Nucleus accumbens (tissue), 56 donors: ENCODE measurements at regions not wholly inside any gene's neighbourhood (a gene's known extent, or its start where the extent isn't known, plus 50 kb on each side); places are given as distances from the start of the nearest gene placed in this dataset.

Source experiments
- DNase-seq, 56 donors: peaks; one replicate each; lab custom pipeline; 2025; lab: John Stamatoyannopoulos, UW

DNA sequence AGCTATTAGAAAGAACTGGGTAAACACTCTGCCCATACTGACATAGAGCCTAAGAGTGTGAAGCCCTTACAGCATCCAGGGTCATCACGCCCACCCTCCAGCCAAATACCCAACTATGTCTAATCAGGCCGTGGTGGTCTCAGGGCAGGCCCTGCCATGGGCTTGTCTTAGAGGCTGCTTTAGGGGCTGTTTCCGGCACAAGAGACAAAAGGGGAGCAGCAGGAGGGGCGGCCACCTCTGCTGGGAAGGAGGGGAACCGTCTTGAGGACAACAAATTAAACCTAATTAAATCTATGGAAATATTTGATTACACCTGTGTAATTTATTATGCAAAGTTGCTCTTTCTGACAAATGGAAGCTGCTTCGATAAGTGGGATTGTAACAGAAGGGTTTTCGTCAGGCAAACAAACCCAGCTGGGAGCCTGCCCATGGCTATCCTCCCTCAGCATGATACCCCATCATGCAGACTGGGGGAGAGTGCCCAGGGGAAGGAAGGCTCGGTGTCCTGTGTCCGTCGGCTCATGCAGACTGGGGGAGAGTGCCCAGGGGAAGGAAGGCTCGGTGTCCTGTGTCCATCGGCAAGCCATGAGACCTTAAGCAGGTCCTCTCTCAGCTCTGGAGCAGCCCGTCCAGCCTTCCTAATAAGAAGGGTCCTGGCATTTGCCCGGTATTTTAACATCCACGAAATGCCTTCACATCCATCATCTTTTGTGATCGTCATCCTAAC lies 163.6 kb upstream of the B3GAT1 start:
- DNase-seq = no peak

- no peak for DNase-seq
Measured at GRCh38 chr11:134574947-134575346, 162.9 kb upstream of the B3GAT1 start.

DNA sequence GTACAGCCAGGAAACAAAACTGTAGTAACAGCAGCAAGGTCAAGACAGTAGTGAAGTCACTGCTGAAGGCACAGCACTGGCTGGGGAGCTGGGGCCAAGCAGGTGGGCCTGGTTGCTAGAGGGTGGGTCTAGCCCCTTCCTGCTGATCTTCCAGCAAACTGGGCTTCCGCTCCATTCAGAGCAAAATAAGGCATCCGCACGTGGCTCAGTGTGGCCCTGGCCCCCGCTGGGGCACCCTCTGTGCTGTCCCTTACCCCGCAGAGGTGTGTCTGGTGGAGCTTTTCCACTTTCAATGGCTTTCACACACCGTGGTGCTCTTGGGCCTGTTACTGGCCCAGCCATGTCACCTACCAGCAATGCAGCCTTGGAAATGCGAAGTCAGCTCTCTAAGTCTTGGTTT lies 162.4 kb upstream of the B3GAT1 start:
- DNase-seq = no peak

- DNase-seq = no peak
Measured at GRCh38 chr11:134573857-134574256, 161.8 kb upstream of the B3GAT1 start.

GRCh38 chr11:134572741-134573675 lies 161.0 kb upstream of the B3GAT1 start:
- no peak for DNase-seq

GRCh38 chr11:134571301-134571700 lies 159.3 kb upstream of the B3GAT1 start:
- no peak for DNase-seq

DNA sequence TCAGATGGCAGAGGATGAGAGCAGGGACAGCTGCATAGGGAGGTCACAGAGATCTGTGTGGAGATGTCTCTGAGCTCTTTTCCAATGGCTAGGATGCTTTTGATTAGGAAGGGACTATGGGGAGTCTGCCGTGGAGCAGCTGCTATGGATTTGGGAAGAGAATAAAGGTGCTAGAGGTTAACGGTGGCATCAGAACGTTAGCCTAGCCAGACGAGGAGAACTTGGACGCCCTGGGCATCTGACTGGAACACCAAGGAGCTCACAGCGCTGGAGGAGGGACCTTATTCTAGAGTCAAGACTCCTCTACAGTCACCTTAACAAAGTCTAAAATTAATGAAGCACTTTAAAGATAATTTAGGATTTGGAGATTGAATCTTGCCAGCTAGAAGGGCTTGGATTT lies 157.2 kb upstream of the B3GAT1 start:
- no peak for DNase-seq

DNA sequence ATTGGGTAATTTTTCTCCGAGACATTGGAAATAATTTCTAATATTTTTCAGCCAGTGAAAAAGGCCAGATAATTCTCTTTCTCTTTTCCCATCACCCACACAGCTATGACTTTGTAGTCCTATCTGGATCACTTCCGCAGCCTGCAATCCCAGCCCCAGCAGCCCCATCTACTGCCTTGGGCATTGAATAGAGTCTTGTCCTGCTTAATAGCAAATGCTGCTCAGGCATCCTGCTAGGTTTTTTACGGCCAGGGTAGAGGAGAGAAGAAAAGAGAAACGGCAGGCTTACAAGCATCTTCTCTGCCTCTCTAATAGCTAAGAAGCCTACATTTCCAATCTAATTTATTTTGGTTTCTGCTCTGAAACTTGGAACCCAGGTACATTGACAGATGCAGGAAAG lies 154.3 kb upstream of the B3GAT1 start:
- DNase-seq = peak in 15 of 56 donors; percentile 9 to 59 (median 22)

GRCh38 chr11:134565343-134565891 lies 153.4 kb upstream of the B3GAT1 start:
- DNase-seq = no peak

DNA sequence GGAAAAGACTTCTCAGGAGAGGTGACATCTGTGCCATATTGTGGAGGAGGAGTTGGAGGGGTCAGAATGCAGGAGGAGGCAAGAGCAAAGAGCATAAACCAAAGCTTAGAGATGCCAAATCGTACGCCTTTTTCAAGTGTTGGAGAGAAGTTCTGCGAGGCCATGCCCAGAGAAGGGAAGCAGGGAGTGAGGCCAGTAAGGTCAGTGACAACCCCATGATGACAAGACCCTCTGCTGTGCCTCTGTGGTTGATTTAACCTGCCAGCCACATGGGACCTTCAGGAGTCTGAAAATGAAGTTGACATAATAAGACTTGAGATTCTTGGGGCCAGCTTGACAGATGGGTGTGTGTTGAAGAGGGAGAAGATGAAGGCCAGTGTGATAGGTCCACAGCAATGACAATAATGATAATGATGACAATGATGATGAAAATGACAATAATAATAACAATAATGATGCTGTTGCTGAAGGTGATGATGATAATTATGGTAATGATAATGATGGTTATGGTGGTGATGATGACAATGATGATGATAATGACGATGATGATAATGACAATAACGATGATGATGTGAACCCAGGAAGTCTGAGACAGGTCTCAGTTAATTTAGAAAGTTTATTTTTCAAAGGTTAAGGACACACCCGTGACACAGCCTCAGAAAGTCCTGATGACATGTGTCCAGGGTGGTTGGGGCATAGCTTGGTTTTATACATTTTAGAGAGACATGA lies 152.6 kb upstream of the B3GAT1 start:
- DNase-seq = no peak

- no peak for DNase-seq
Measured at GRCh38 chr11:134562941-134563471, 151.0 kb upstream of the B3GAT1 start.

DNA sequence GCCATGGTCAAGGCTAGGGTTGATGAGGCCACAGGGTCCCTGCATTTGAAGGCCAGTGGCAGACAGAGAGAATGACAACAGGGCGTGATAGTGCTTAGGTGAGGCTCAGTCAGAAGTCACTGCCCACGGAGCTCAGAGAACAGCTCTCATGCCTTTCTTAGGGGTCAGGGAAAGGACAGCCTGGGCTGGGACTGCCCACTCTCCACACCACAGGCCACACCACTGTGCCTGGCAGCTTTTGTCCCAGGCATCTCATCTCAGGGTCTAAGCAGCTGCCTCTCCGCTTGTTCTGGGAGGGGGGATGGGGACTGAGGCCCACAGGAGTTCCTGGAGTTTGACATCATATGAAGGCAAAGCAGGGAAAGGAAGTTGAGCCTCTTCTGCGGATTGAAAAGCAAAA lies 150.2 kb upstream of the B3GAT1 start:
- DNase-seq = no peak

- DNase-seq = no peak
Measured at GRCh38 chr11:134561331-134561720, 149.3 kb upstream of the B3GAT1 start.

DNA sequence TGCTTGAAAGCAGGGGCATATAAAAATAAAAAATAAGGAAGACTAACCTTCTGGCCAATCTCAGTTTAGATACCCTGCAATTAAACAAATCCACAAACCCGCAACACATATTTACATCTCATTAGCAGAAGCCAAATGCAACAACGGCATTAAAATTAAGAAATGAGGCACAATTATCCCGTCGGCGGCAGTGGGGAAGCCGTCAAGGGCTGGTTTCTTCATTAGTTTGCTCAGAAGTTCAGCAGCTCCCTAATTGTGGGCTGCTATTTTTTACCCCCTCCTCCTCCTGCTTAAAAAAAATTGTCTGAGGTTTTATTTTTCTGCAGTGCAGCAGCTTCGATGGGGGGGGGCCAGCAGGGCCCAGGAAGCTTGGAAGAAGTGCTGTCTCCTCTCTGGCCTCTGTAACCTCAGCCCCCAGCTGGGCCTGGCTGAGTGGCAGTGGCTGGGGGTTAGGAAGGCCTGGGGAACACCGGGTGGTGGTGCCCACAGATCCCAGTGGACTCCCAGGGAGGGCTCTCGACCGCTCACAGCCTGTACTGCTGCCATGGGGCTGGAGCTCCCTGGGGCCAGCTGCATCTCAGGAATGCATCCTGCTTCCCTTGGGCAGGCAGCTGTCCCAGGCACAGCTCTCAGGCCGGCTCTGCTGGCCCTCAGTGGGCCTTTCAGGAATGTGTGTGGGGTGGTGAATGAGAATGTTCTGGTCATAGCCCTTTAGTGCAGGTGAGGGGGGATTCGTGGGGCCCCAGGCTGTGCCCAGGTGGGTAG lies 148.7 kb upstream of the B3GAT1 start:
- no peak for DNase-seq

DNA sequence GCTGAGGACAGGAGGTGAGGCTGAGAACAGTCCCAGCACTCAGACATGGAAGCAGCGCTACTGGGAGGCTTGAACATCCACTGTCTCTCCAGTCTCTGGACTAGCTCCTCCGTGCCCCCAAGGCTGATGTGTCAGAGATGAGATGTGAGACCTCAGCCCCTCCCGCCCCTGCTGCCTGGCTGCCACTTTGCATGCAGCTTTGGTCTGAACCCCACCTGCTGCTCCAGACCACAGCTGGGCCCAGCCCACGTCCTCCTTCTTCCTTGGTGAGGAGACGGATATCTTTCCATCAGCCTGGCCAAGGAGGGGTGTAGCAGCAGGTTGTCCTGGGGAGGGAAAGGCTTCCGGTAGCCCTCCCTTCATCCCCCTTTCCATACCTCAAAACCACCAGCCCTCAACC lies 148.0 kb upstream of the B3GAT1 start:
- no peak for DNase-seq

DNA sequence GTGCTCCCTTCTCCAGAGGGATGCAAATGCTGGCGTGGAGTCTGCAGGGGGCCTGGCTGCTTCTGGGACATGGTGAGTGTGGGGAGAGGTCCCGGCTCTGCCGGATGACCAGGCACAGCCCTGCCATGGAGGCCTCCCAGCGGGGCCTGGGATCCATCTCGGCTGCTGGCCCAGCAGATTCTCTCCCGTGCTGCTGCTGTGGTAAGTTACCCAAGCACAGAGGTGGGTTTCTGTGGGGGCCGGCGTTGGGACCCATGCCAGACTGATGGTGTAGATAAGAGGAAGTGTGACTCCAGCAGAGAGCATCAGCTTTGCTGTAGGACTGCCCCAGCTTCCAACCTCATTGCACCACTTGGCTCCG lies 147.5 kb upstream of the B3GAT1 start:
- DNase-seq = no peak

GRCh38 chr11:134558916-134559601 lies 147.0 kb upstream of the B3GAT1 start:
- DNase-seq = no peak

GRCh38 chr11:134558258-134558835 lies 146.3 kb upstream of the B3GAT1 start:
- no peak for DNase-seq
